DND-41 (cell line): ENCODE measurements at regions not wholly inside any gene's neighbourhood (a gene's known extent, or its start where the extent isn't known, plus 50 kb on each side); places are given as distances from the start of the nearest gene placed in this dataset.

ENCODE experiments used
- EZH2 ChIP-seq: IDR thresholded peaks from 3 replicates; pipeline ENCODE4 v1.6.1; 2012; ENCODE audit warnings: borderline replicate concordance, low read depth, mild to moderate bottlenecking, moderate library complexity, low read length, inconsistent platforms; ENCODE audit not compliant: severe bottlenecking
- TF ChIP-seq, protein P1 (sequence below): IDR thresholded peaks from 2 replicates; pipeline ENCODE4 v1.5.1; 2012; ENCODE audit warnings: borderline replicate concordance, low read length, moderate library complexity, mild to moderate bottlenecking; ENCODE audit not compliant: poor library complexity, severe bottlenecking; ENCODE audit errors: extremely low read depth

DNA sequence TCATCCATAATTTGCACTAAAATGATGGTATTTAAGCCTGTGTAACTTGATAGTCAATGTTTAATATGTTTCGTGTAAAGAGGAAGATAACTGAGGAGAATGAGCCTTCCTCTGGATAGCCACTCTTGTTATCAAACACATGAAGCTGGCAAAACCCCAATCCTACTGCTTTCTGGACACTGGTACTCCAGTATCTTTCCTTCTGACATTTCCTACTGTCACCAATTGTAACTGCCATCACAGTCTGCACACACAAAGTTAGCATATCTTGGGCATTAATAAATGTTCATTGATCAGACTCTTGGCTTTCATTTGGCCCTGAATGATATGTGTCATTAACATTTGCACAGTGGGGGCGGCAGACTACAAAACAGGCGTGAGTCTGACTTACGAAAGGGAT, 419.1 kb downstream of the TMA16 start:
- TF ChIP-seq, protein P1, sequence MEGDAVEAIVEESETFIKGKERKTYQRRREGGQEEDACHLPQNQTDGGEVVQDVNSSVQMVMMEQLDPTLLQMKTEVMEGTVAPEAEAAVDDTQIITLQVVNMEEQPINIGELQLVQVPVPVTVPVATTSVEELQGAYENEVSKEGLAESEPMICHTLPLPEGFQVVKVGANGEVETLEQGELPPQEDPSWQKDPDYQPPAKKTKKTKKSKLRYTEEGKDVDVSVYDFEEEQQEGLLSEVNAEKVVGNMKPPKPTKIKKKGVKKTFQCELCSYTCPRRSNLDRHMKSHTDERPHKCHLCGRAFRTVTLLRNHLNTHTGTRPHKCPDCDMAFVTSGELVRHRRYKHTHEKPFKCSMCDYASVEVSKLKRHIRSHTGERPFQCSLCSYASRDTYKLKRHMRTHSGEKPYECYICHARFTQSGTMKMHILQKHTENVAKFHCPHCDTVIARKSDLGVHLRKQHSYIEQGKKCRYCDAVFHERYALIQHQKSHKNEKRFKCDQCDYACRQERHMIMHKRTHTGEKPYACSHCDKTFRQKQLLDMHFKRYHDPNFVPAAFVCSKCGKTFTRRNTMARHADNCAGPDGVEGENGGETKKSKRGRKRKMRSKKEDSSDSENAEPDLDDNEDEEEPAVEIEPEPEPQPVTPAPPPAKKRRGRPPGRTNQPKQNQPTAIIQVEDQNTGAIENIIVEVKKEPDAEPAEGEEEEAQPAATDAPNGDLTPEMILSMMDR, result no peak
- TF ChIP-seq EZH2, result no peak
